Thyroid gland (tissue), 4 donors: ENCODE measurements at regions not wholly inside any gene's neighbourhood (a gene's known extent, or its start where the extent isn't known, plus 50 kb on each side); places are given as distances from the start of the nearest gene placed in this dataset.

Source experiments
- DNase-seq, 2 donors: peaks; one replicate each; pipeline ENCODE4 v3.0.0-alpha.2; 2019
- H3K27ac ChIP-seq, 3 donors: fragments of 200-600 bp; sonication (generic); 1 replicate in 2 of 3; 2 replicates in 1 of 3; pipeline ENCODE4 v1.5.1; 2016 to 2019; ENCODE audit warnings: mild to moderate bottlenecking in 1 of 3, moderate library complexity in 1 of 3
- H3K27me3 ChIP-seq: fragments of 200-600 bp; sonication (generic); one replicate; pipeline ENCODE4 v1.5.1; 2019
- H3K36me3 ChIP-seq, 2 donors: fragments of 200-600 bp; sonication (generic); one replicate each; pipeline ENCODE4 v1.5.1; 2016 to 2019
- H3K4me1 ChIP-seq, 2 donors: fragments of 200-600 bp; sonication (generic); one replicate each; pipeline ENCODE4 v1.5.1; 2017 to 2019
- H3K4me3 ChIP-seq, 3 donors: fragments of 200-600 bp; sonication (generic); replicated peaks in 1 of 3; 1 replicate in 2 of 3; 2 replicates in 1 of 3; pipeline ENCODE4 v1.5.1; 2016; ENCODE audit warnings: mild to moderate bottlenecking in 1 of 3
- H3K9me3 ChIP-seq: fragments of 200-600 bp; sonication (generic); one replicate; pipeline ENCODE4 v1.5.1; 2017
- CTCF ChIP-seq, 6 experiments: fragments of 200-600 bp in 3 of 6; fragments of 450-650 bp in 3 of 6; sonication (generic) in 3 of 6; IDR thresholded peaks; one replicate each; pipeline ENCODE4 v1.5.1; 2016 to 2019; ENCODE audit warnings: antibody characterized with exemption in 6 of 6, mild to moderate bottlenecking in 2 of 6, inconsistent platforms in 1 of 6, moderate library complexity in 1 of 6
- POLR2A ChIP-seq, 2 donors: fragments of 450-650 bp; IDR thresholded peaks; one replicate each; pipeline ENCODE4 v1.6.1; 2017; ENCODE audit warnings: antibody characterized with exemption in 2 of 2, mild to moderate bottlenecking in 2 of 2, moderate library complexity in 1 of 2
- WGBS, 2 donors: methylation state at CpG; one replicate each; pipeline ENCODE4 v1.1.5; 2017; 5-methylcytosine and 5-hydroxymethylcytosine counted together
- intact Hi-C: fragments of 100-400 bp; cut with DNase I; formaldehyde crosslinking; loops from one replicate; pipeline ENCODE4 v1.15.1; 2023

GRCh38 chr3:127115691-127116351 lies 77.1 kb upstream of the PRR23E start:
- WGBS, 2 donors: 94 to 99% methylated on average over 3 of the region's 3 CpGs
- DNase-seq: no peak
- no peaks in the 10 kb centered on the region for H3K9me3 ChIP-seq
- no peaks in the 10 kb centered on the region for H3K4me1 ChIP-seq
- intact Hi-C loops: no loop called here
- H3K27ac ChIP-seq: no peak overlapping the region
- TF ChIP-seq CTCF (IDR thresholded peaks at IDR 0.05): no peak
- H3K27me3 ChIP-seq: no peaks in the 10 kb centered on the region
- H3K36me3 ChIP-seq: no peaks in the 10 kb centered on the region
- H3K4me3 ChIP-seq: no peak overlapping the region

DNA sequence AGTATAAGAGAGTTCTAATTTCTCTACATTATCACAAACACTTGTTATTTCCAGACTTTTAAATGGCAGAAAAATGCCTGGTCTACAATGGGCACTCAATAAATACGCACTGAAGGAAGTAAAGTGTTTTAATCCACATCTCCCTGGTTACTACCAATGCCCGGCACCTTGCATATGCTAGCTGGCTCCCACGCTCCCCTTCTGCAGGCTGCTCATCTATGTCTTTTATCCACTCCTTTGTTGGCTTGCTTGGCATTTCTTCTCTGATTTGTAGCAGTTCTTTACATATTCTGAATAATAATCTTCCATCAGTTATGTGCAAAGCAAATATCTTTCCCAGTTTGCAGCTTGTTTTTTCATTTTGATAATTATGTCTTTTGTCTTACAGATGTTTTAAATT lies 74.6 kb upstream of the PRR23E start:
- TF ChIP-seq CTCF (IDR thresholded peaks at IDR 0.05) (no peak), POLR2A (IDR thresholded peaks at IDR 0.05) (no peak)
- Histone ChIP-seq H3K27me3 (no peaks in the 10 kb centered on the region), H3K36me3 (no peaks in the 10 kb centered on the region), H3K4me1 (no peaks in the 10 kb centered on the region), H3K4me3 (no peak overlapping the region), H3K27ac (no peak overlapping the region), H3K9me3 (no peaks in the 10 kb centered on the region)
- intact Hi-C loops: no loop called here
- DNase-seq: no peak
- WGBS, 2 donors: 94 to 95% methylated on average over 3 of the region's 3 CpGs

DNA sequence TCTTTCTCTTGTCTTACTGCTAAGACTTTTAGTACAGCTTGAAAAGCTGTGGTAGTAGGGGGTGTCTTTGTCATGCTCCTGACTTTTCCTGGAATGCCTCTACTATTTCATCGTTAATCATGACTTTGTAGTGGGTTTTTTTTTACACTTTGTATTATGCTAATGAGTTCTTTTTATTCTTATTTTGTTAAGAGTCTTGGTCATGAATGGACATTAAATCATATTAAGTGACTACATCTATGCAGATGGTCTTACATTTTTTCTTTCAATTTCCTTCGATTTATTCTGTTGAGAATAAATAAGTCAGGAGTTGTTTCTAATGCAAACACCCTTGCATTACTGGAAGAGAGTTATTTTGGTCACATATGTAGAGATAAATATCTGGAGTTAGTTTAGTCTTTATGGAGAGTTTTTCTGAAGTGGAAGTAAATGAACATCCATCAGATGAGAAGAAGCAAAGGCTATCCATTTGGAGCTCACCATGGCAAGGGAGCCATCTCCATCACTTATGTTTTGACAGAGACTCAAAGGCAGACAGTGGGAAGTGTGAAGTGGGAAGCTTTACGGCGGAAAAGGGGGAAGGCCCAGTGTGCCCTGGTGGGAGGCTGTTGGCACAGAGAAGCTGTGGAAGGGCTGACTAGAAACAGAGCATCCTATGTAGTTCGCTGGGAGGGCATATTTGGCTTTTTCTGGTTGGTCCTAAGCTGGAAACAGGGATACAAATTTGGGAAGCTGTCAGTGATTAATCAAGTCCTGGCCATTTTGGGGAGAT lies 73.1 kb upstream of the PRR23E start:
- H3K27me3 ChIP-seq: no peaks in the 10 kb centered on the region
- WGBS, 2 donors: 63 to 68% methylated on average over 5 of the region's 5 CpGs
- no peaks in the 10 kb centered on the region for H3K4me1 ChIP-seq
- H3K36me3 ChIP-seq: no peaks in the 10 kb centered on the region
- no peak overlapping the region for H3K27ac ChIP-seq
- H3K9me3 ChIP-seq: no peaks in the 10 kb centered on the region
- no peak for DNase-seq
- intact Hi-C loops: no loop called here
- H3K4me3 ChIP-seq: no peak overlapping the region
- no peak for TF ChIP-seq CTCF (IDR thresholded peaks at IDR 0.05)
- TF ChIP-seq POLR2A (IDR thresholded peaks at IDR 0.05): no peak

DNA sequence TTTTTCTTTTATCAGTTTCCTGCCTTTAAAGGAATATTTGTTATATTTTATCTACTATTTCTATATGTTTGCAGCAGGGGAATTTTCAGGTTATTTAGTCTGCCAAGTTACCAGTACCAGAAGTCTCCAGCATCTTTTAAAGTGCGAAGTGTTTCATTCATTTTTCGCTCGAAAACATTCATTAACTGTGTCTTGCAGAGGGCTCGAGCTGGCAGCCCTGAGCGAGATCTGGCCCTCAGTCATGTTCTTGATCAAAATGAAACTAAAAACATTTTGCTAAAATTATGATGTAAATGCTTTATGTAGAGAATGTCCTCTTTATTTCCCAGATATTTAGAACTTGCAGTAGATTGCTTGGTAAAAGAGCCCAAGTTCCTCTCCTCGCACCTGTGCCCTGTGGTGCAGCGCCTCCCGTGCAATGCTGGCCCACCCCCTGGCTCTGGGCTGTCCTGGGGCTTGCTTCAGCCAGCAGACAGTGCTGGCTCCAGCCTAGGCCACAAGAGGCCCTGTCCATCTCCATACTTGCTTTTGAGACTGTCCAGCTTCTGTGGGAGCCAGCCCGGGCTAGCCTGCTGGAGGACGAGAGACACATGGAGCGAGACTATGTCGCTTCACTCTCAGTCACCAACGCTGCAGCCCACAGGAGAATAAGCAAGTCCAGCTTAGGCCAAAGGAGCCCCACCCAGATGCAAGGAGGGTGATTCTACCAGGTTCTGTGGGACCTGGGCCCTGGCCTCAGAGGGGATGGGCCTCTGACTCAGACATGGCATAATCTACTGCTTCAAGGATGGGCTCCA lies 71.9 kb upstream of the PRR23E start:
- H3K4me1 ChIP-seq: no peaks in the 10 kb centered on the region
- no peak overlapping the region for H3K27ac ChIP-seq
- H3K4me3 ChIP-seq: no peak overlapping the region
- whole genome bisulfite sequencing, 2 donors: 89 to 91% methylated on average over 12 to 13 of the region's 13 CpGs
- intact Hi-C loops: no loop called here
- H3K9me3 ChIP-seq: no peaks in the 10 kb centered on the region
- TF ChIP-seq POLR2A (IDR thresholded peaks at IDR 0.05) (no peak), CTCF (IDR thresholded peaks at IDR 0.05) (no peak)
- no peaks in the 10 kb centered on the region for H3K36me3 ChIP-seq
- no peaks in the 10 kb centered on the region for H3K27me3 ChIP-seq
- DNase-seq: no peak

DNA sequence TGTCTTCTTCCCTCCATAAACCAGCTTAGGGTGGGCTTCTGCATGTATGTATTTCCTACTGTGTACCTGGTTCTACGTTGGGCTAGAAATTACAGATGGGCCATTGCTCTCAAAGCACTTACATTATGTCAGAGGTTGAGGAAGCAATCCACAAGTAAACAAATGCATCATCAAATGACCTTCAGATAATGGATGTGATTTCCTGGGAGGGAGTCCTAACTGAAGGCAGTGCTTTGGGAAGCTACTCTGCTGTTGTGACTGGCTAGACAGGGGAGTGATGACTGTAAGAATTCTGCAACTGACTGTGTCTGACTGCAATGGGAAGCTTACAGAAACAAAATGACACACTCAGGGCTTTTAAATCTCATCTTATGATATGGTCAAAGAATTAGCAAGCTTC lies 71.0 kb upstream of the PRR23E start:
- Histone ChIP-seq H3K36me3 (no peaks in the 10 kb centered on the region), H3K4me1 (no peaks in the 10 kb centered on the region), H3K27me3 (no peaks in the 10 kb centered on the region), H3K9me3 (no peaks in the 10 kb centered on the region), H3K27ac (no peak overlapping the region), H3K4me3 (no peak overlapping the region)
- TF ChIP-seq CTCF (IDR thresholded peaks at IDR 0.05) (no peak), POLR2A (IDR thresholded peaks at IDR 0.05) (no peak)
- DNase-seq: no peak
- intact Hi-C loops: no loop called here
- WGBS, 2 donors: 73 to 83% methylated on average over 1 of the region's 1 CpG
